MM.1S (cell line): ENCODE measurements at regions not wholly inside any gene's neighbourhood (a gene's known extent, or its start where the extent isn't known, plus 50 kb on each side); places are given as distances from the start of the nearest gene placed in this dataset.

ENCODE experiments used
- DNase-seq: peaks from one replicate; pipeline ENCODE4 v3.0.0-alpha.2; 2015
- H2AFZ ChIP-seq: fragments of 300-600 bp; sonication (generic); 2 replicates; pipeline ENCODE4 v1.6.0; 2016; ENCODE audit warnings: antibody characterized with exemption, low read length
- H3F3A ChIP-seq: fragments of 300-600 bp; sonication (generic); 2 replicates; pipeline ENCODE4 v1.6.1; 2016; ENCODE audit warnings: mild to moderate bottlenecking, antibody characterized with exemption, low read length, moderate library complexity, mixed read lengths; ENCODE audit not compliant: insufficient read depth
- H3K27ac ChIP-seq: fragments of 300-600 bp; sonication (generic); 2 replicates; pipeline ENCODE4 v1.5.1; 2016; ENCODE audit warnings: mild to moderate bottlenecking, low read length
- H3K27me3 ChIP-seq: fragments of 300-600 bp; sonication (generic); replicated peaks from 2 replicates; pipeline ENCODE4 v1.6.0; 2016; ENCODE audit warnings: low read length; ENCODE audit not compliant: insufficient read depth
- H3K36me3 ChIP-seq: fragments of 300-600 bp; sonication (generic); replicated peaks from 2 replicates; pipeline ENCODE4 v1.6.1; 2016; ENCODE audit warnings: mild to moderate bottlenecking, low read length, mixed read lengths; ENCODE audit not compliant: insufficient read depth
- H3K4me1 ChIP-seq: fragments of 300-600 bp; sonication (generic); 2 replicates; pipeline ENCODE4 v1.6.1; 2016; ENCODE audit warnings: low read length, mixed read lengths
- H3K4me2 ChIP-seq: fragments of 300-600 bp; sonication (generic); 2 replicates; pipeline ENCODE4 v1.6.0; 2016; ENCODE audit warnings: low read depth, low read length
- H3K4me3 ChIP-seq: fragments of 300-600 bp; sonication (generic); 2 replicates; pipeline ENCODE4 v1.5.1; 2016; ENCODE audit warnings: low read length, mixed read lengths
- H3K79me2 ChIP-seq: fragments of 300-600 bp; sonication (generic); 2 replicates; pipeline ENCODE4 v1.6.1; 2016; ENCODE audit warnings: mixed run types, low read length, mixed read lengths
- H3K9ac ChIP-seq: fragments of 300-600 bp; sonication (generic); 2 replicates; pipeline ENCODE4 v1.6.1; 2016; ENCODE audit warnings: low read length, mixed read lengths
- H3K9me2 ChIP-seq: fragments of 300-600 bp; sonication (generic); replicated peaks from 2 replicates; pipeline ENCODE4 v1.6.1; 2016; ENCODE audit warnings: mild to moderate bottlenecking, low read length, mixed read lengths; ENCODE audit not compliant: insufficient read depth
- H3K9me3 ChIP-seq: fragments of 300-600 bp; sonication (generic); replicated peaks from 2 replicates; pipeline ENCODE4 v1.6.1; 2016; ENCODE audit warnings: mild to moderate bottlenecking, low read length, mixed read lengths; ENCODE audit not compliant: insufficient read depth
- H4K20me1 ChIP-seq: fragments of 300-600 bp; sonication (generic); 2 replicates; pipeline ENCODE4 v1.6.1; 2016; ENCODE audit warnings: mild to moderate bottlenecking, low read length, moderate library complexity, mixed read lengths; ENCODE audit not compliant: insufficient read depth
- CTCF ChIP-seq: fragments of 300-600 bp; sonication (generic); IDR thresholded peaks from 2 replicates; pipeline ENCODE4 v1.5.1; 2016; ENCODE audit warnings: antibody characterized with exemption, low read length, mixed read lengths
- EZH2 ChIP-seq: fragments of 300-600 bp; sonication (generic); optimal IDR thresholded peaks from 2 replicates; pipeline ENCODE3; 2017; ENCODE audit warnings: low read depth, mild to moderate bottlenecking, antibody characterized with exemption, low read length, mixed read lengths
- EZH2phosphoT487 ChIP-seq: fragments of 300-600 bp; sonication (generic); IDR thresholded peaks from 2 replicates; pipeline ENCODE4 v1.6.1; 2018; ENCODE audit warnings: antibody characterized with exemption, low read length

GRCh38 chr10:45201271-45201670 is 114.1 kb downstream of the OR13A1 start:
- no peak for TF ChIP-seq CTCF
- TF ChIP-seq EZH2phosphoT487, result no peak
- no peak for TF ChIP-seq EZH2
- Histone ChIP-seq H3K27me3 (no peaks in the 10 kb centered on the region), H3K4me2 (no peak overlapping the region), H3K36me3 (no peaks in the 10 kb centered on the region), H2AFZ (no peak overlapping the region), H3K27ac (no peak overlapping the region), H3K4me3 (no peak overlapping the region), H3K79me2 (no peaks in the 10 kb centered on the region), H3K4me1 (no peaks in the 10 kb centered on the region), H3K9me3 (no peaks in the 10 kb centered on the region), H3K9me2 (no peaks in the 10 kb centered on the region), H3F3A (no peaks in the 10 kb centered on the region), H3K9ac (no peak overlapping the region), H4K20me1 (no peaks in the 10 kb centered on the region)
- DNase-seq, result no peak

DNA sequence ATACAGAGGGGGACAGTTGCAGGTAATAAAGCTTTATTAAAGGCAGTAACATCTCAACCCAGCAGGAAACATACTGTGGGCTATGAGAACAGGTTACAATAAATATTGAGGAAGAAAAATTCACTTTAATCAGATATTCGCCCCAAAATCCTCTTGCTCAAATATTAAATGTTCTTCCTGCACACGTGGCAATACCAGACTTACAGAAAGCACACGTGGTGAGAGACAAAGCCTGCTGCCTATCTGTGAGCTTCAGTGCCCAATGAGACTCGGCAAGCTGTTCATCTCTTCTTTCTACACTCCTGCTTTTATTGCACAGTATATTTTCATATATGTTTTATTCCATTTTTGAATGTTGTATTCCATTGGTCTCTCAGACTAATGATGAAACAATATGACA is 113.2 kb downstream of the OR13A1 start:
- Histone ChIP-seq H3K4me2 (no peak overlapping the region), H3K27me3 (no peaks in the 10 kb centered on the region), H3K79me2 (no peaks in the 10 kb centered on the region), H3K27ac (no peak overlapping the region), H3K9me2 (no peaks in the 10 kb centered on the region), H3F3A (no peaks in the 10 kb centered on the region), H3K4me3 (no peak overlapping the region), H3K4me1 (no peaks in the 10 kb centered on the region), H4K20me1 (no peaks in the 10 kb centered on the region), H3K9ac (no peak overlapping the region), H3K36me3 (no peaks in the 10 kb centered on the region), H3K9me3 (no peaks in the 10 kb centered on the region), H2AFZ (no peak overlapping the region)
- no peak for TF ChIP-seq CTCF
- no peak for TF ChIP-seq EZH2
- TF ChIP-seq EZH2phosphoT487, result no peak
- no peak for DNase-seq

- H3K4me3 ChIP-seq, result no peak overlapping the region
- H3K36me3 ChIP-seq, result no peaks in the 10 kb centered on the region
- TF ChIP-seq EZH2phosphoT487, result no peak
- no peak for TF ChIP-seq CTCF
- no peak for TF ChIP-seq EZH2
- no peaks in the 10 kb centered on the region for H3K79me2 ChIP-seq
- no peaks in the 10 kb centered on the region for H3K9me3 ChIP-seq
- H3K4me1 ChIP-seq, result no peaks in the 10 kb centered on the region
- H3K27ac ChIP-seq, result no peak overlapping the region
- H3K4me2 ChIP-seq, result no peak overlapping the region
- no peaks in the 10 kb centered on the region for H4K20me1 ChIP-seq
- no peaks in the 10 kb centered on the region for H3F3A ChIP-seq
- no peaks in the 10 kb centered on the region for H3K27me3 ChIP-seq
- H3K9me2 ChIP-seq, result no peaks in the 10 kb centered on the region
- no peak overlapping the region for H2AFZ ChIP-seq
- DNase-seq, result no peak
- H3K9ac ChIP-seq, result no peak overlapping the region
Observed at GRCh38 chr10:45204954-45205775, 110.2 kb downstream of the OR13A1 start.
